OCI-LY7 (cell line): ENCODE measurements at regions not wholly inside any gene's neighbourhood (a gene's known extent, or its start where the extent isn't known, plus 50 kb on each side); places are given as distances from the start of the nearest gene placed in this dataset.
"Not testable (repeated sequence)": the region's sequence is repeated elsewhere in the genome, so short reads cannot be mapped to it uniquely, and the experiment has no call there.

Experiments used
- BruUV-seq: library from RNA; stranded (reverse); fragments of 400-500 nt; replicated peaks from 2 replicates; lab custom pipeline; 2021; lab: Mats Ljungman, UMichigan
- CTCF ChIA-PET: fragments of 300-600 bp; sonication (Branson Sonifier 250); formaldehyde crosslinking; loops from one replicate; lab custom pipeline; 2022; ENCODE audit warnings: antibody characterized with exemption; ENCODE audit not compliant: unreplicated experiment; lab: Charles Lee
- POLR2A ChIA-PET: fragments of 300-600 bp; sonication (Branson Sonifier 250); formaldehyde crosslinking; loops from one replicate; lab custom pipeline; 2022; ENCODE audit warnings: antibody characterized with exemption; lab: Charles Lee
- DNase-seq: peaks from one replicate; pipeline ENCODE4 v3.0.0-alpha.2; 2015; ENCODE audit warnings: low spot score
- H2AFZ ChIP-seq: fragments of 200-600 bp; sonication (generic), shearing (Covaris generic); 2 replicates; pipeline ENCODE4 v1.6.1; 2014; ENCODE audit warnings: mild to moderate bottlenecking, antibody characterized with exemption, low read length, moderate library complexity
- H3K27ac ChIP-seq: fragments of 200-600 bp; sonication (generic); 2 replicates; pipeline ENCODE4 v1.5.1; 2014; ENCODE audit warnings: mixed run types, low read depth, mild to moderate bottlenecking, moderate library complexity, low read length, inconsistent platforms; ENCODE audit not compliant: poor library complexity, severe bottlenecking
- H3K36me3 ChIP-seq: fragments of 200-600 bp; sonication (generic); 2 replicates; pipeline ENCODE4 v1.6.1; 2014; ENCODE audit warnings: mild to moderate bottlenecking, antibody characterized with exemption, low read length, moderate library complexity, mixed read lengths; ENCODE audit not compliant: insufficient read depth
- H3K4me1 ChIP-seq: fragments of 200-600 bp; sonication (generic); 2 replicates; pipeline ENCODE4 v1.5.1; 2014; ENCODE audit warnings: mild to moderate bottlenecking, low read length; ENCODE audit not compliant: insufficient read depth, poor library complexity, severe bottlenecking
- H3K4me2 ChIP-seq: fragments of 200-600 bp; sonication (generic); 2 replicates; pipeline ENCODE4 v1.6.1; 2014; ENCODE audit warnings: mild to moderate bottlenecking, low read length
- H3K4me3 ChIP-seq: fragments of 200-600 bp; sonication (generic); 2 replicates; pipeline ENCODE4 v1.5.1; 2014; ENCODE audit warnings: mild to moderate bottlenecking, low read depth, low read length; ENCODE audit not compliant: poor library complexity, severe bottlenecking
- H3K79me2 ChIP-seq: fragments of 200-600 bp; sonication (generic); 2 replicates; pipeline ENCODE4 v1.6.1; 2016; ENCODE audit warnings: low read depth, mild to moderate bottlenecking, low read length, moderate library complexity, mixed read lengths; ENCODE audit not compliant: insufficient read depth
- H3K9me2 ChIP-seq: fragments of 200-600 bp; sonication (generic); 2 replicates; pipeline ENCODE4 v1.6.1; 2016; ENCODE audit warnings: mild to moderate bottlenecking, low read length, mixed read lengths; ENCODE audit not compliant: insufficient read depth
- H3K9me3 ChIP-seq: fragments of 200-600 bp; sonication (generic); 2 replicates; pipeline ENCODE4 v1.6.1; 2014; ENCODE audit warnings: mild to moderate bottlenecking, mixed run types, low read length, mixed read lengths
- H4K20me1 ChIP-seq: fragments of 200-600 bp; sonication (generic); 2 replicates; pipeline ENCODE4 v1.6.1; 2014; ENCODE audit warnings: mild to moderate bottlenecking, antibody characterized with exemption, low read length, moderate library complexity, mixed read lengths; ENCODE audit not compliant: insufficient read depth
- intact Hi-C: fragments of 100-400 bp; cut with micrococcal nuclease; formaldehyde crosslinking; loops from one replicate; pipeline ENCODE4 v1.10.0; 2022; ENCODE audit not compliant: unreplicated experiment

DNA sequence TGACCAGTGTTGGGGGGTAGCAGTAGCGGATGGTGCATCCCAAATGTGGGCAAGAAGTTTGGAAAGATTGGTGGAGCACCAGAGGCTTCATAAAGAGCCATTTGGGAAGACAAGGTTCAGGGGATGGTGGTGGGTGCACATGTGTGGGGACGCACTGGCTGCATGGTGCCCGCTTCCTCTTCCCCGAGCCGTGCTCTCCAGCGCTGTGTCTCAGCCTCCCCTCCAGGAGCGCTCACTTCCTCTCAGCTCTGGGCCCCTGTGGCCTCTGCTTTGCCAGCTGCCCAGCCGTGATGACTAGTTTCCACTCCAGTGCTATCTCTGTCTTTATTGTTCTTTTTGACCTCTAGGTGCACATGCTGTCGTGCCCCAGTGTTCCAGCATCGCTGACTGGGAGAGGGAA is 78.2 kb upstream of the CRYM start:
- H3K9me2 ChIP-seq: not testable (repeated sequence)

GRCh38 chr16:21351433-21351832 is 73.3 kb upstream of the CRYM start:
- BruUV-seq, H3K4me2 ChIP-seq, H4K20me1 ChIP-seq, H3K27ac ChIP-seq, intact Hi-C loops, CTCF ChIA-PET, H3K36me3 ChIP-seq, H2AFZ ChIP-seq, H3K9me2 ChIP-seq, H3K79me2 ChIP-seq, POLR2A ChIA-PET, H3K4me3 ChIP-seq, DNase-seq, H3K9me3 ChIP-seq: not testable (repeated sequence)
- peaks cover 11% of the 10 kb centered on the region for H3K4me1 ChIP-seq

More for the DNA sequence above, 78.2 kb upstream of the CRYM start:
- intact Hi-C loops: loop anchor here (1.0 kb wide), 1 partner anchor 55 kb away; no protein-coding TSS in a partner anchor
- H3K9me3 ChIP-seq, H3K36me3 ChIP-seq, POLR2A ChIA-PET, BruUV-seq, CTCF ChIA-PET, H3K79me2 ChIP-seq, H4K20me1 ChIP-seq: not testable (repeated sequence)
- H3K4me2 ChIP-seq: peak overlapping the region; percentile 70
- H3K27ac ChIP-seq: peak overlapping the region; percentile 97
- H3K4me1 ChIP-seq: peaks cover 55% of the 10 kb centered on the region
- peak; percentile 67 for DNase-seq
- peak overlapping the region; percentile 11; the same call in 1 of the 2 replicates for H2AFZ ChIP-seq
- H3K4me3 ChIP-seq: peak overlapping the region; percentile 15

DNA sequence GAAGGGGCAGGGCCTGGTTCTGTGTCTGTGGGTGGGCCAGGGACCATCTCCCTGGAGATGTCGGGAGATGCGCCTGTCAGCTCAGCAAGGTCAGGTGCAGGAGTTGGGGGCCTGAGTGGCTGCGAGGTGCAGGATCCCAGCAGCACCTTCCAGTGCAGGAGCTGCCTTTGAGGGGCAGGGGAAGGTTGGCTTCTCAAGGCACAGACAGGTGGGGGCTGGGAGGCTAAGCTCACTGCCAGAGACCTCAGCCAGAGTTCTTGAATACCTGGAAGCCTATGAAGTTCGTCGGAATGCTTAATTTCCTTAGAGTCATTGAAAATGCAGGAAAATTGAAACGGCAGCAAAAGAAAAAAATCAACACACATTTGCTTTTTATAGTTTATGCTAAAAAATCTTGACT is 72.8 kb upstream of the CRYM start:
- H4K20me1 ChIP-seq, H3K79me2 ChIP-seq, H3K4me3 ChIP-seq, H2AFZ ChIP-seq, H3K4me1 ChIP-seq, H3K9me2 ChIP-seq, H3K27ac ChIP-seq, CTCF ChIA-PET, H3K9me3 ChIP-seq, intact Hi-C loops, H3K36me3 ChIP-seq, BruUV-seq, H3K4me2 ChIP-seq, DNase-seq, POLR2A ChIA-PET: not testable (repeated sequence)

- H3K4me3 ChIP-seq, H3K9me2 ChIP-seq, H2AFZ ChIP-seq, H3K36me3 ChIP-seq, H3K27ac ChIP-seq, H3K9me3 ChIP-seq, POLR2A ChIA-PET, H3K4me1 ChIP-seq, DNase-seq, H4K20me1 ChIP-seq, CTCF ChIA-PET, intact Hi-C loops, H3K79me2 ChIP-seq, H3K4me2 ChIP-seq, BruUV-seq: not testable (repeated sequence)
These were observed 71.2 kb upstream of the CRYM start for GRCh38 chr16:21349336-21349735.

GRCh38 chr16:21348815-21349214 is 70.7 kb upstream of the CRYM start:
- H3K9me2 ChIP-seq, H2AFZ ChIP-seq, H3K4me2 ChIP-seq, CTCF ChIA-PET, H3K4me1 ChIP-seq, BruUV-seq, POLR2A ChIA-PET, H3K4me3 ChIP-seq, H3K27ac ChIP-seq, H3K36me3 ChIP-seq, H3K9me3 ChIP-seq, H3K79me2 ChIP-seq, intact Hi-C loops, DNase-seq, H4K20me1 ChIP-seq: not testable (repeated sequence)

GRCh38 chr16:21347538-21347937 is 69.4 kb upstream of the CRYM start:
- DNase-seq, H3K27ac ChIP-seq, H4K20me1 ChIP-seq, H3K9me3 ChIP-seq, H3K9me2 ChIP-seq, H3K4me3 ChIP-seq, intact Hi-C loops, H3K36me3 ChIP-seq, CTCF ChIA-PET, H3K79me2 ChIP-seq, H3K4me1 ChIP-seq, BruUV-seq, H3K4me2 ChIP-seq, POLR2A ChIA-PET, H2AFZ ChIP-seq: not testable (repeated sequence)
